HG03439 (cell line): ENCODE measurements at regions not wholly inside any gene's neighbourhood (a gene's known extent, or its start where the extent isn't known, plus 50 kb on each side); places are given as distances from the start of the nearest gene placed in this dataset.
"Not testable (repeated sequence)": the region's sequence is repeated elsewhere in the genome, so short reads cannot be mapped to it uniquely, and the experiment has no call there.

Source experiments
- ATAC-seq: cut with Tn5 transposase; IDR thresholded peaks from one replicate; pipeline ENCODE4 v1.9.1; 2021; ENCODE audit warnings: mild to moderate bottlenecking, moderate library complexity; ENCODE audit not compliant: unreplicated experiment

DNA sequence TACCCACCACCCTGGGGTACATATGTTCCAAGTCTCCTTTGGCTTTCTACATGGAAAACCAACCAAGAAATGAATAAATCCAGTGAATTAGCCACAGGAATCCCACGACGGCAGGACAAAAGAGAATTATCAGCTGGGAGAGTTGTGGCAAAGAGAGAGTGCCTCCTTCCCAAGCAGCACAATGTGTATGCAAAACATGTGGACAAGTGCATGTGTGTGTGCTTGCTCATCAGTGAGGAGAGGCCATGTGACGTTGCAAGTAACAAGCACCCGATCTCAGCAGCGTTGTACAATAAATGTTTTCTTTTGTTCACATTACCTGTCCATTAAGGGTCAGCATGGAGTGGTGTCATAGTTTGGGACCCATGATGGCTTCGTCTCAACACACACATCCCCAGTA lies 50.0 kb upstream of the EMX2 start:
- no peak for ATAC-seq

- no peak for ATAC-seq
Measured at GRCh38 chr10:117488004-117488403, 54.5 kb upstream of the EMX2 start.

GRCh38 chr10:117486606-117487005 lies 55.9 kb upstream of the EMX2 start:
- ATAC-seq, result no peak

GRCh38 chr10:117483056-117483590 lies 59.4 kb upstream of the EMX2 start:
- no peak for ATAC-seq

- ATAC-seq, result not testable (repeated sequence)
Measured at GRCh38 chr10:117481011-117481410, 61.5 kb upstream of the EMX2 start.

GRCh38 chr10:117480097-117480496 lies 62.4 kb upstream of the EMX2 start:
- no peak for ATAC-seq

DNA sequence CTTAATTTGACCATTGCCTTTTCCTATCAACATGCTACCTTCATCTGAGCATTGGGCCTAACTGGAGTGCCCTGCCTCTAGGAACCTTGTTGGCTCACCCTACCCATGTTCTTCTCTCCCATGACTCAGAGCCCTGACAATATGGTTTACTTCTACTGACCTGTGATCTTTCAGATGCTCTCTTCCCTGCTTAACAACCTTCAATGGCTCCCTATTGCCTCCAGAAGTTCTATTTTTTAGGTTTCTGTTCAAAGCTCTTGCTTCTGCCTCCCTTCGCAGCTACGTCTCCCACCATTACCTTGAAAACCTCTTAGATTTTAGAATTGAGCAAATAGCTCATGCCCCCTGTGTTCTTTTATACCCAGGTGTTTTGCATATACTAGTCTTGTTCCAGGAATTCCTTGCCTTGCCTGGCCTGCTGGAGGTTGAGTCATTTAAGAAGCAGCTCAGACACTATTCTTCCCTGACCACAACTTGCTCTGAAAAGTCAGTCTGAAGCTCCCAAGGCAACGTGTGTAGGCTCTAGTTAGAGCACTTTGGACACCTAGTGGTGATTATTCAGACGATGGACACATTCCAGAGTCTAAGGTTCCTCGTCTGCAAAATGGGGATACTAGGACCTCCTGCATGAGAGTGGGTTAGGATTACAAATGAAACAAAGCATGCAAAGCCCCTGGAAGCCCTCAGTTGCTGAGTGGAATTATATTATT lies 64.4 kb upstream of the EMX2 start:
- ATAC-seq, result no peak

- ATAC-seq, result no peak
Measured at GRCh38 chr10:117477211-117477947, 65.2 kb upstream of the EMX2 start.

GRCh38 chr10:117476716-117477115 lies 65.8 kb upstream of the EMX2 start:
- no peak for ATAC-seq

- ATAC-seq, result no peak
Measured at GRCh38 chr10:117476281-117476680, 66.3 kb upstream of the EMX2 start.

GRCh38 chr10:117472872-117473271 lies 69.7 kb upstream of the EMX2 start:
- no peak for ATAC-seq

GRCh38 chr10:117471344-117471874 lies 71.1 kb upstream of the EMX2 start:
- ATAC-seq, result no peak

GRCh38 chr10:117470733-117471132 lies 71.8 kb upstream of the EMX2 start:
- ATAC-seq, result no peak

GRCh38 chr10:117468665-117469064 lies 73.9 kb upstream of the EMX2 start:
- no peak for ATAC-seq

- no peak for ATAC-seq
Measured at GRCh38 chr10:117464176-117464575, 78.4 kb upstream of the EMX2 start.

DNA sequence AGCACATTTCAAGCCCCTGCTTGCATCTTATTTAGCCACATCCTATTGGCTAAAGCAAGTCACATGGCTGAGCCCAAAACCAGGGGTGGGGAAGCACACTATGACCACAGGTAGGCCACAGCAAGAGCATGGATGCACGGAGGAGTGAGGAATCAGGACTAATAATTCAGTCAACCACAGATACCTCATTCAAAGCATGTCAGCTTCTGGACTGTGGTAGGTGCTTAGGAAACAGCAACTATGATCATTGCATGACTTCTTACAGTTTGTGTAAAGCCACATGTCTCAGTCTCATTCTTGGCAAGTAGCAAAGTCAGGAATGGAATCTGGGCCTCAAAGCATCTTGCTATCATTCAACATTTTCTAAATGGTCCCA lies 79.0 kb upstream of the EMX2 start:
- ATAC-seq, result no peak

DNA sequence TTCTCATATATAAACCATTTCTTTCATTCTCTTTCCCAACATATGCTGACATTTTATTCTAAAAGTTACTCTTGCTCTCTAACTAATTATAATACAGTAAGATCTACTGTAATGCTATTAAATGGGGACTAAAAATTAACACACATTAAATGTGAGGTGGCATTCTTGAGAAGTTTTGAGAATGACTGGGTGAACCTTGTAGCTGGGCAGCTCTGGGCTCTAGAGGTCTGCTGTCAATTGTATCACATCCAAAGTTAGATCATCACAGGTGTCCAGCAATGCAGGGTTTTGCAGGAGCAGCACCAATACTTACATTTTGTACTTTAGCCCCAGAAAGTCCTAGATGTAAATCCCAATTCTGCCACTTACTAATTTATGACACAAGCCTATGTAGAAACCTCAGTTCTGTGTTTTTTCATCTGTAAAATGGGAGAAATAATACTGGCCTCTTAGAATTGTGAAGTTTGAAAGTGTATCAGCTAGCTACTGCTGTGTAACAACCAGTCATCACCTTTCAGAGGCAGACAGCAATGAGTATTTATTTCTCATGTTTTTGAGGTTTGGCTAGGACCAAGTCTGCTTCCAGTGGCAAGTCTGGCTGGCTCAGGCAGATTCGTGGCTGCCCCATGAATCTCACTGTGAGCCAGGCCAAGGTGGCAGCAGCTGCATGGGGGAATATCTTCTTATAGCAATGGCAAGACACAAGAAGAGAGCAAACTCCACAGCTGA lies 79.6 kb upstream of the EMX2 start:
- no peak for ATAC-seq

GRCh38 chr10:117462424-117462792 lies 80.1 kb upstream of the EMX2 start:
- ATAC-seq, result no peak

- no peak for ATAC-seq
Measured at GRCh38 chr10:117461766-117462423, 80.7 kb upstream of the EMX2 start.

DNA sequence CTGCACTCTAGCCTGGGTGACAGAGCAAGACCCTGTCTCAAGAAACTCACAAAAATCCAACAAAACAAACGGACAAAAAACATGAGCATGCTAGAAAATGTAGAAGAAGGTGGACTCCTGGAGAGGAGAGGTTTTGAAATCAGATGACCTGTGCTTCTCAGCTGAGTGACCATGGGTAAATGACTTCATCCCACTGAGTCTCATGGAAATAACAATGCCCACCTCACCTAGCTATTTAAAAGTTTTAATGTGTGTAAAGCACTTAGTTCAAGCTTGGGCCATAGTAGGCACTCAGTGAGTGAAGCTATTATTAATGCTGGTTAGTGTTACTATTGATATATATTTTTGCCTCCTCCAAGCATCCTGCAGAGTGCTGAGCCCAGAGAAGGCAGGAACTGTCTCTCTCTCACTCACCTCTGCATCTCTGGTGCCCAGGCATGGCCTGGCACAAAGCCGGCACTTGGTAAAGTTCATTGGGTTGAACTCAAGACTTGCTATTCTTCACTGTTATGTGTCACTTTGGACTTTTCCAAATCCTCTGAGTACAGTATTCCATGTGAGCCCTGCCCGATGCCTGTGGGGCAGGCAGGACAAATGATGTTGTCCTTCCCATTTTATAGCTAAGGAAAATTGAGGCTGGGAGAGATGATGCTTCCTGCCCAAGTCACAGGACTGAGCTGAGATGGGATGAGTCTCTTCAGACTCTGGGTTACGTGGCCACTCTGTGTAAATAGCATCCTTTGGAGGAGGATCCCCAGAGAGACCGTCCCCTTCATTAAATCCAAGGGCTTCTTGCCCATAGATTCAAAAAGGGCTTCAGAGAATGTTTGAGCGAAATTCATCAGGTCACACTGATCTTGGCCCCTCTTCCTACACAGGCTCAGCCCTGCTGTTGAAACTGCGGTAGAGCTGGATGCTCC lies 81.4 kb upstream of the EMX2 start:
- no peak for ATAC-seq
